ENCODE measurements at regions not wholly inside any gene's neighbourhood (a gene's known extent, or its start where the extent isn't known, plus 50 kb on each side); places are given as distances from the start of the nearest gene placed in this dataset.

GRCh38 chr1:184257873-184258272 lies 129.0 kb upstream of the C1orf21 start:
- TF ChIP-seq CTCF (IDR thresholded peaks at IDR 0.05): no peak
- no peak for TF ChIP-seq FOSL2 (IDR thresholded peaks at IDR 0.05)
- no peak for TF ChIP-seq FOSL2 (CRISPR knock-in tag; IDR thresholded peaks at IDR 0.05)
- no peak for TF ChIP-seq EHF (CRISPR knock-in tag; IDR thresholded peaks at IDR 0.05)

Measured in A549 (cell line).